ENCODE measurements at regions not wholly inside any gene's neighbourhood (a gene's known extent, or its start where the extent isn't known, plus 50 kb on each side); places are given as distances from the start of the nearest gene placed in this dataset.

DNA sequence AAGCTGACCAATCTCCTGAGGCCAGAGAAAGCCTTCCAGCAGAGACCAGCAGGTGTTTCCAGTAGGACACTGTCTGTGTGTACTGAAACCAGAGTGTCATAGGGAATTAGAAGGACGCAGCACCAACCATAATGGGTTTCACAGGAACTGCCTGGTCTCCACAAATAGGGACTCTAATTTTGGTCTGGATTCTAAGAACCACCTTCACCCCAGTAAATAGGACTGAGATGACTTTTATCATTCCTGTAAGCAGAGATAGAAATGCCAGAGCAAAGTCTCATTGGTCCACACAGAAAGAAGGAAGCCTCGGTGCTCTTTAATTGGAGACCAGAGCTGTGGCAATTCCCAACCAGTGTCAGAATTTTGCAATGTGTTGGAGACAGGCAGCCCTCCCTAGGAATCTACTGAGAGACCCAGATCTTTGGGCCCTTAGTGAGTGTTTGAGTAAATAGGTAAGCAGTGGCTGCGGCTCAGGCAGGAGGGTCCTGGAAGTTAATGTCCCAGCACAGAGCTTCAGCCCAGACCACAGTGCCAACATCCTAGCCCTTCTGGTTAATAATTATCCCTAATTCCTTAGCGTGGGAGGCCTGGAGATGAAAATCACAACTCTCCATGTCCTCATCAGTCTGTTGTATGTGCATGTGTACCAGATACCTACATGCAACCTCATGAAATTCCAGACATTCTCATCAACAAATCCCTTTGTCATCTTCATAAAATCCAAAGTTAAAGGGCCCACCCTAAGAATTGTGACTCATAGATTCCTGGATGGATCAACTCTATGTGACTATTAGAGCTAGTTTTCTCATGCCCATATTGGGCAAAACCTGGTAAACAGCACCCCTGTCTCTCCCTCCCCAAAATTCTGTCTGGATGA lies 81.2 kb downstream of the UNC5CL start (continued):
- TF ChIP-seq, protein P1, sequence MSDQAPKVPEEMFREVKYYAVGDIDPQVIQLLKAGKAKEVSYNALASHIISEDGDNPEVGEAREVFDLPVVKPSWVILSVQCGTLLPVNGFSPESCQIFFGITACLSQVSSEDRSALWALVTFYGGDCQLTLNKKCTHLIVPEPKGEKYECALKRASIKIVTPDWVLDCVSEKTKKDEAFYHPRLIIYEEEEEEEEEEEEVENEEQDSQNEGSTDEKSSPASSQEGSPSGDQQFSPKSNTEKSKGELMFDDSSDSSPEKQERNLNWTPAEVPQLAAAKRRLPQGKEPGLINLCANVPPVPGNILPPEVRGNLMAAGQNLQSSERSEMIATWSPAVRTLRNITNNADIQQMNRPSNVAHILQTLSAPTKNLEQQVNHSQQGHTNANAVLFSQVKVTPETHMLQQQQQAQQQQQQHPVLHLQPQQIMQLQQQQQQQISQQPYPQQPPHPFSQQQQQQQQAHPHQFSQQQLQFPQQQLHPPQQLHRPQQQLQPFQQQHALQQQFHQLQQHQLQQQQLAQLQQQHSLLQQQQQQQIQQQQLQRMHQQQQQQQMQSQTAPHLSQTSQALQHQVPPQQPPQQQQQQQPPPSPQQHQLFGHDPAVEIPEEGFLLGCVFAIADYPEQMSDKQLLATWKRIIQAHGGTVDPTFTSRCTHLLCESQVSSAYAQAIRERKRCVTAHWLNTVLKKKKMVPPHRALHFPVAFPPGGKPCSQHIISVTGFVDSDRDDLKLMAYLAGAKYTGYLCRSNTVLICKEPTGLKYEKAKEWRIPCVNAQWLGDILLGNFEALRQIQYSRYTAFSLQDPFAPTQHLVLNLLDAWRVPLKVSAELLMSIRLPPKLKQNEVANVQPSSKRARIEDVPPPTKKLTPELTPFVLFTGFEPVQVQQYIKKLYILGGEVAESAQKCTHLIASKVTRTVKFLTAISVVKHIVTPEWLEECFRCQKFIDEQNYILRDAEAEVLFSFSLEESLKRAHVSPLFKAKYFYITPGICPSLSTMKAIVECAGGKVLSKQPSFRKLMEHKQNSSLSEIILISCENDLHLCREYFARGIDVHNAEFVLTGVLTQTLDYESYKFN (CRISPR knock-in tag; conservative IDR thresholded peaks at IDR 0.05), result peak; percentile 46
- TF ChIP-seq, protein P2, sequence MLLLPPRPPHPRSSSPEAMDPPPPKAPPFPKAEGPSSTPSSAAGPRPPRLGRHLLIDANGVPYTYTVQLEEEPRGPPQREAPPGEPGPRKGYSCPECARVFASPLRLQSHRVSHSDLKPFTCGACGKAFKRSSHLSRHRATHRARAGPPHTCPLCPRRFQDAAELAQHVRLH (CRISPR knock-in tag; IDR thresholded peaks at IDR 0.05; ENCODE audit: borderline replicate concordance, low read depth), result no peak
- no peak for TF ChIP-seq YY1 (IDR thresholded peaks at IDR 0.05; ENCODE audit: insufficient read depth, insufficient replicate concordance, low read depth, low read length)
- TF ChIP-seq POLR2A (IDR thresholded peaks at IDR 0.05; ENCODE audit: insufficient read depth in 1 of 2, low read depth in 2 of 2, low read length in 2 of 2), result no peak
- peak; percentile 35; the same call in 1 of the 2 replicates for TF ChIP-seq REPIN1 (CRISPR knock-in tag; IDR thresholded peaks at IDR 0.05; ENCODE audit: borderline replicate concordance, low read depth)
- TF ChIP-seq ZNF253 (CRISPR knock-in tag; IDR thresholded peaks at IDR 0.05; ENCODE audit: borderline replicate concordance), result no peak
- TF ChIP-seq, protein P3, sequence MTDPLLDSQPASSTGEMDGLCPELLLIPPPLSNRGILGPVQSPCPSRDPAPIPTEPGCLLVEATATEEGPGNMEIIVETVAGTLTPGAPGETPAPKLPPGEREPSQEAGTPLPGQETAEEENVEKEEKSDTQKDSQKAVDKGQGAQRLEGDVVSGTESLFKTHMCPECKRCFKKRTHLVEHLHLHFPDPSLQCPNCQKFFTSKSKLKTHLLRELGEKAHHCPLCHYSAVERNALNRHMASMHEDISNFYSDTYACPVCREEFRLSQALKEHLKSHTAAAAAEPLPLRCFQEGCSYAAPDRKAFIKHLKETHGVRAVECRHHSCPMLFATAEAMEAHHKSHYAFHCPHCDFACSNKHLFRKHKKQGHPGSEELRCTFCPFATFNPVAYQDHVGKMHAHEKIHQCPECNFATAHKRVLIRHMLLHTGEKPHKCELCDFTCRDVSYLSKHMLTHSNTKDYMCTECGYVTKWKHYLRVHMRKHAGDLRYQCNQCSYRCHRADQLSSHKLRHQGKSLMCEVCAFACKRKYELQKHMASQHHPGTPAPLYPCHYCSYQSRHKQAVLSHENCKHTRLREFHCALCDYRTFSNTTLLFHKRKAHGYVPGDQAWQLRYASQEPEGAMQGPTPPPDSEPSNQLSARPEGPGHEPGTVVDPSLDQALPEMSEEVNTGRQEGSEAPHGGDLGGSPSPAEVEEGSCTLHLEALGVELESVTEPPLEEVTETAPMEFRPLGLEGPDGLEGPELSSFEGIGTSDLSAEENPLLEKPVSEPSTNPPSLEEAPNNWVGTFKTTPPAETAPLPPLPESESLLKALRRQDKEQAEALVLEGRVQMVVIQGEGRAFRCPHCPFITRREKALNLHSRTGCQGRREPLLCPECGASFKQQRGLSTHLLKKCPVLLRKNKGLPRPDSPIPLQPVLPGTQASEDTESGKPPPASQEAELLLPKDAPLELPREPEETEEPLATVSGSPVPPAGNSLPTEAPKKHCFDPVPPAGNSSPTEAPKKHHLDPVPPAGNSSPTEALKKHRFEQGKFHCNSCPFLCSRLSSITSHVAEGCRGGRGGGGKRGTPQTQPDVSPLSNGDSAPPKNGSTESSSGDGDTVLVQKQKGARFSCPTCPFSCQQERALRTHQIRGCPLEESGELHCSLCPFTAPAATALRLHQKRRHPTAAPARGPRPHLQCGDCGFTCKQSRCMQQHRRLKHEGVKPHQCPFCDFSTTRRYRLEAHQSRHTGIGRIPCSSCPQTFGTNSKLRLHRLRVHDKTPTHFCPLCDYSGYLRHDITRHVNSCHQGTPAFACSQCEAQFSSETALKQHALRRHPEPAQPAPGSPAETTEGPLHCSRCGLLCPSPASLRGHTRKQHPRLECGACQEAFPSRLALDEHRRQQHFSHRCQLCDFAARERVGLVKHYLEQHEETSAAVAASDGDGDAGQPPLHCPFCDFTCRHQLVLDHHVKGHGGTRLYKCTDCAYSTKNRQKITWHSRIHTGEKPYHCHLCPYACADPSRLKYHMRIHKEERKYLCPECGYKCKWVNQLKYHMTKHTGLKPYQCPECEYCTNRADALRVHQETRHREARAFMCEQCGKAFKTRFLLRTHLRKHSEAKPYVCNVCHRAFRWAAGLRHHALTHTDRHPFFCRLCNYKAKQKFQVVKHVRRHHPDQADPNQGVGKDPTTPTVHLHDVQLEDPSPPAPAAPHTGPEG (CRISPR knock-in tag; IDR thresholded peaks at IDR 0.05), result peak; percentile 39; the same call in 1 of the 2 replicates
- no peak for TF ChIP-seq ZNF383 (CRISPR knock-in tag; IDR thresholded peaks at IDR 0.05; ENCODE audit: borderline replicate concordance)
- TF ChIP-seq, protein P4, sequence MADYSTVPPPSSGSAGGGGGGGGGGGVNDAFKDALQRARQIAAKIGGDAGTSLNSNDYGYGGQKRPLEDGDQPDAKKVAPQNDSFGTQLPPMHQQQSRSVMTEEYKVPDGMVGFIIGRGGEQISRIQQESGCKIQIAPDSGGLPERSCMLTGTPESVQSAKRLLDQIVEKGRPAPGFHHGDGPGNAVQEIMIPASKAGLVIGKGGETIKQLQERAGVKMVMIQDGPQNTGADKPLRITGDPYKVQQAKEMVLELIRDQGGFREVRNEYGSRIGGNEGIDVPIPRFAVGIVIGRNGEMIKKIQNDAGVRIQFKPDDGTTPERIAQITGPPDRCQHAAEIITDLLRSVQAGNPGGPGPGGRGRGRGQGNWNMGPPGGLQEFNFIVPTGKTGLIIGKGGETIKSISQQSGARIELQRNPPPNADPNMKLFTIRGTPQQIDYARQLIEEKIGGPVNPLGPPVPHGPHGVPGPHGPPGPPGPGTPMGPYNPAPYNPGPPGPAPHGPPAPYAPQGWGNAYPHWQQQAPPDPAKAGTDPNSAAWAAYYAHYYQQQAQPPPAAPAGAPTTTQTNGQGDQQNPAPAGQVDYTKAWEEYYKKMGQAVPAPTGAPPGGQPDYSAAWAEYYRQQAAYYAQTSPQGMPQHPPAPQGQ (CRISPR knock-in tag; IDR thresholded peaks at IDR 0.05; ENCODE audit: borderline replicate concordance), result no peak
- TF ChIP-seq, protein P5, sequence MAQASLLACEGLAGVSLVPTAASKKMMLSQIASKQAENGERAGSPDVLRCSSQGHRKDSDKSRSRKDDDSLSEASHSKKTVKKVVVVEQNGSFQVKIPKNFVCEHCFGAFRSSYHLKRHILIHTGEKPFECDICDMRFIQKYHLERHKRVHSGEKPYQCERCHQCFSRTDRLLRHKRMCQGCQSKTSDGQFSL (CRISPR knock-in tag; IDR thresholded peaks at IDR 0.05), result no peak
- peak; percentile 90 for TF ChIP-seq PHF21A (CRISPR knock-in tag; IDR thresholded peaks at IDR 0.05)
